Activated T-helper 1 cell treated with anti-CD3 and anti-CD28 coated beads, Interleukin-12 subunit alpha, Interleukin-12 subunit beta, Interleukin-2, Interleukin-4 antibody, amounts not matched to agents 30 ng/mL and 10 ng/mL and 1 ng/mL, durations not matched to agents 14 hours and 24 hours and 36 hours (primary cell): ENCODE measurements at regions not wholly inside any gene's neighbourhood (a gene's known extent, or its start where the extent isn't known, plus 50 kb on each side); places are given as distances from the start of the nearest gene placed in this dataset.

Source experiments
- DNase-seq: peaks from one replicate; pipeline ENCODE4 v3.0.0; 2021; ENCODE audit warnings: low spot score
- H3K27ac Mint-ChIP-seq: one replicate; pipeline ENCODE4 v1.8.0; 2021; ENCODE audit warnings: mild to moderate bottlenecking, mixed read lengths
- H3K27me3 Mint-ChIP-seq: one replicate; pipeline ENCODE4 v1.8.0; 2022; ENCODE audit warnings: mild to moderate bottlenecking, moderate library complexity, mixed read lengths; ENCODE audit not compliant: insufficient read depth
- H3K36me3 Mint-ChIP-seq: one replicate; pipeline ENCODE4 v1.8.0; 2021; ENCODE audit warnings: low read depth, mixed read lengths
- H3K4me1 Mint-ChIP-seq: one replicate; pipeline ENCODE4 v1.8.0; 2021; ENCODE audit warnings: low read depth, mixed read lengths
- H3K4me3 Mint-ChIP-seq: one replicate; pipeline ENCODE4 v1.8.0; 2021; ENCODE audit warnings: mild to moderate bottlenecking, moderate library complexity, mixed read lengths
- H3K9me3 Mint-ChIP-seq: one replicate; pipeline ENCODE4 v1.8.0; 2021; ENCODE audit warnings: mixed read lengths
- intact Hi-C: fragments of 100-400 bp; cut with micrococcal nuclease; formaldehyde crosslinking; loops from one replicate; pipeline ENCODE4 v1.15.1; 2024

DNA sequence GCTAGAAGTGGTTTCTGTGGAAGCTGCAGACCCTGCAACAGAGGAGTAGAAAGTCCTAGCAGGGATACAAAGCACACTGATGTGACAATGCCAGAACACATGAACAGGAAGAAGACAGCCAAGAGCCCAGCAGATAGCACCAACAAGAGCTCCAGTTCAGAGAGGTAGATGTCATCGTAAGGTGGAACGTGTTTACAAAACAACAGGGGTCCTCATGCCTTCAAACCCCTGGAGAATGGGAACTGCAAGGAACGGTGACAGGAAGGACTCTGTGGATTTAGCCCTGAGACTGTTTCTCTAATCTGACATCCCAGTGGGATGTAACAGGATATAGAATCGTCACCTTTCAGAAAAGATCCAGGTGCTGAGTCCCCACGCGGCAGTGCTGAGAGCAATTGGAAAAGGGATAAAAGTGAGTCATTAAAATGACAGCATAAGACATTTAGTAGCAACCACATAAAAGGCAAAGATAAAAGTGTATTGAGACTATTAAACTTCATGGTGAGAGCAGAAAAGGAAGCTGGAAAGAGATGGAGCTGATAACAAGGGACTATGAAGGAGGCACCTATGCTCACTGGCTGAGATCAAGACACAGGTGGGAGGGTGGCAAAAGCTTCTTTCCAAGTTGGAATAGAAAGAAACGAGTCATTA is 195.2 kb downstream of the FBXO15 start:
- Mint-ChIP-seq H3K36me3 (no peaks in the 10 kb centered on the region), H3K9me3 (no peaks in the 10 kb centered on the region), H3K4me1 (peaks cover 23% of the 10 kb centered on the region), H3K27ac (no peak overlapping the region), H3K4me3 (no peak overlapping the region), H3K27me3 (peaks cover 4% of the 10 kb centered on the region)
- DNase-seq: no peak
- intact Hi-C loops: no loop called here

DNA sequence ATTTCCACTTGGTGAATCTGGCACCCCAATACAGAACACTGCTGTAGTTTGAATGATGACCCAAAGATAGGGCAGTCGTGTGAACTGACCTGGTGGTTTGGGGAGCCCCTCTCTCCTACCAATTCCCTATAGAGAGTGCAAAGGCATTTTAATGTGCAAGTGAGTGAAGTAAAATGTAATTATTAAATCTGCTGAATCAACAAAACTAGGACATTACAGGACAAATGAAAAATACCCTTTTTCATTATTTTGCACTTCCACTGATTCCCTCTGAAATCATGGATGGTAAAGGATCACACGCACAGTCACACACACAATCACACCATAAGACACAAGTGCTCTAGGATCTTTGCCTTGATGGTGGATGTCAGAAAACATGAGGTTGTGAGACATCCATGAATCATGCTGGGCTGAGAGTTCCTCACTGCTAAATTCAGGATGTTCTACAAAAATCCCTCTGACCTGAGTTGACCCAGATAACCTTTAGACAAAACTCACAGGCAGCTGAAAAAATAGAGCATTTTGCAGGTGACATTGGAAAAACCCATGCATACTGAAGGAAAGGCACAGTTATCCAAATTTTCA is 197.4 kb downstream of the FBXO15 start:
- no peak overlapping the region for H3K4me3 Mint-ChIP-seq
- H3K27me3 Mint-ChIP-seq: peaks cover 6% of the 10 kb centered on the region
- intact Hi-C loops: no loop called here
- no peak for DNase-seq
- peaks cover 2% of the 10 kb centered on the region for H3K36me3 Mint-ChIP-seq
- no peak overlapping the region for H3K27ac Mint-ChIP-seq
- H3K4me1 Mint-ChIP-seq: peaks cover 29% of the 10 kb centered on the region
- H3K9me3 Mint-ChIP-seq: no peaks in the 10 kb centered on the region

DNA sequence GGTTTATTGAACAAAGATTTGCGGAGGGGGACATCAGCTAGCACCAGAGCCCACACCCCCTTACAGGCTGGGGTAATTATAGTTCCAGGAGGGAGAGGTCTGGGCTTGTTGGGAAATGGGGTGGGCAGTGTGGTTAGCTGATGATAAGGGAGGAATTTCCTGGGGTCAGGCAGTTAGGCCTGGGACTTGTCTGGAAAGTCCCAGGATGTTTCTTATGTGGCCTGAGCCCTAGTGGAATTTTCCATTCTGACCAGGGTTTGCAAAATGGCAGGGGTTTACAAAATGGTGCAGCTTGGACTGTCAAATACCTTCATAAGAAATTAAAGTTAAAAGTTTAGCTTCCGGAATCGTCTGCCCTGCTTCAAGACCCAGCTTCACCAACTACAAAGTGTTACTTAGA is 199.1 kb downstream of the FBXO15 start:
- Mint-ChIP-seq H3K27ac (no peak overlapping the region), H3K36me3 (peaks cover 2% of the 10 kb centered on the region), H3K27me3 (peaks cover 6% of the 10 kb centered on the region), H3K9me3 (no peaks in the 10 kb centered on the region), H3K4me3 (no peak overlapping the region), H3K4me1 (peaks cover 22% of the 10 kb centered on the region)
- intact Hi-C loops: no loop called here
- DNase-seq: no peak

DNA sequence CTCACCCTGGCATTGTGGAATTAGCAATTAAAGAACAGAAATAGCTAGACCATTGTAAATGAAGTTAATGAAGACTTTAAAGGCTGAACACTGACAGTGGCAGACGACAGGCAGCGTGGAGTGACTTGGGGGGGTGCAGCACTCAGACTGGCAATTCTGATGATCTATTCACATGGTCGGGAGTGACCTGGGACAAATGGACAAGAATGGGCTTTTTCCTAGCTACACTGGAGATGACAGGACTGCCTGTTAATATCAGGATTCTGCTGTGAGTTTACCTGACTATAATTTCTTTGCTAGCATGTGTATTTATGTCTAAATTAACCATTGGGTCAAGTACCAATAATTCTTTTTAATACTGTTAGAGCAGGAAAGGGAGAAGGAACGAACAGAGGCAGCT is 199.6 kb downstream of the FBXO15 start:
- Mint-ChIP-seq H3K4me1 (peaks cover 22% of the 10 kb centered on the region), H3K27ac (no peak overlapping the region), H3K9me3 (no peaks in the 10 kb centered on the region), H3K36me3 (peaks cover 2% of the 10 kb centered on the region), H3K27me3 (peaks cover 6% of the 10 kb centered on the region), H3K4me3 (no peak overlapping the region)
- DNase-seq: no peak
- intact Hi-C loops: no loop called here

DNA sequence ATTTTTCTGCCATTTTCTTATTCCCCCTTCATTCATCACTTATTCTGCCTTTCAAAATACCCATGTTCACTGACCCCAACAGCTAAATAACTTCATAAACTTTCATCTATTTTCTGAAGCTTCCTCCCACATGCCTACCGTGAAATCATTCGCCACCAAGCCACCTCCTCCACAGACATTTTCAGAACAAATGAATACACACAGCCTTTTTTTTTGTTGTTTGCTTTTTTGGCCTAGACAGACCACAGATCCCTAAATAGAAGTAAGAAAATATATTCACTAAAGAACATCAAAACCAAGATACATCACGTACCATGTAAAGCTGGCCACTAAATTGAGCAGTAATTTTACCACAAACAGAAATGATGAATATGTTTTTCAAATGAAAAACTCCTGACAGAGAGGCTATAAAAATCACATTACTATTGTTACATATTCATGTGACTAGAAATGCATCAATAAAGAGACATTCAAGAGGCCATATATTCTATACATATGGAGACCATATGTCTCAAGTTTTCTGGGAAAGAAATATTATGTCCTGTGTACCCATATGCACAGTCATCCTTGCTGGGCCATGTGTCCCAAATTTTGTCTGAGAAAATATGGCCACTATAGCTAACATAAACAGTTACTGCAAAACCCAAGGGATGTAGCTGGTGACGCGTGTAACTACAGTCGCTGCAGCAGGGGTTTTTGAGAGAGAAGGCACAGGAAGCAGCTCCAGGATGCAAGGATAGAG is 200.3 kb downstream of the FBXO15 start:
- peaks cover 2% of the 10 kb centered on the region for H3K27me3 Mint-ChIP-seq

DNA sequence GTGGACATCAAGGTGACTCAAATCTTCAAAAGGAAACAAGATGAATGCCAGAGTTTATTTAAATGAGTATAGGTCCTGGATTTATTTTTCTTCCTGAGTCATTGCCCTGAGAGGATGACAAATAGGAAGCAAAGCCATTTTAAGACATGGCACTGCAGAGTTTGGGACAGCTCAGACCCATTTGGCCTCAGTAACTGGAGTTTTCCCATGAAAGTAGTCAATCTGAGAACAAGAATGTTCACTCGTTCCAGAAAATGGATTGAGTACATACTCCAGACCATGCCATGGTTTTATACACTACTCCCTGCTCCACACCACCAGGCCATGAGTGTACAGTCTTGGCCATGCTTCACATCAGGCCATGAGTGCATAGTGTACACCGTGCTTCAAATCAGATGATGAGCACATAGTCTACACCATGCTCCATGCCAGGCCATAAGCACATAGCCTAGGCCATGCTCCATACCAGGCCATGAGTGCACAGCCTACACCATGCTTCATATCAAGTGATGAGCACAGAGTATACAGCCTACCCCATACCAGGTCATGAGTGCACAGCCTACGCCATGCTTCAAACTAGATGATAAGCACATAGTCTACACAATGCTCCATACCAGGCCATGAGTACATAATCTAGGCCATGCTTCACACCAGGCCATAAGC is 202.4 kb downstream of the FBXO15 start:
- H3K27ac Mint-ChIP-seq: no peak overlapping the region
- H3K36me3 Mint-ChIP-seq: peaks cover 2% of the 10 kb centered on the region
- intact Hi-C loops: no loop called here
- DNase-seq: no peak
- H3K27me3 Mint-ChIP-seq: peaks cover 2% of the 10 kb centered on the region
- peaks cover 14% of the 10 kb centered on the region for H3K4me1 Mint-ChIP-seq
- no peaks in the 10 kb centered on the region for H3K9me3 Mint-ChIP-seq
- no peak overlapping the region for H3K4me3 Mint-ChIP-seq

More for the DNA sequence above, 200.3 kb downstream of the FBXO15 start:
- DNase-seq: no peak
- H3K4me1 Mint-ChIP-seq: peaks cover 16% of the 10 kb centered on the region
- H3K27ac Mint-ChIP-seq: no peak overlapping the region
- no peaks in the 10 kb centered on the region for H3K9me3 Mint-ChIP-seq
- intact Hi-C loops: no loop called here
- peaks cover 2% of the 10 kb centered on the region for H3K36me3 Mint-ChIP-seq
- H3K4me3 Mint-ChIP-seq: no peak overlapping the region

DNA sequence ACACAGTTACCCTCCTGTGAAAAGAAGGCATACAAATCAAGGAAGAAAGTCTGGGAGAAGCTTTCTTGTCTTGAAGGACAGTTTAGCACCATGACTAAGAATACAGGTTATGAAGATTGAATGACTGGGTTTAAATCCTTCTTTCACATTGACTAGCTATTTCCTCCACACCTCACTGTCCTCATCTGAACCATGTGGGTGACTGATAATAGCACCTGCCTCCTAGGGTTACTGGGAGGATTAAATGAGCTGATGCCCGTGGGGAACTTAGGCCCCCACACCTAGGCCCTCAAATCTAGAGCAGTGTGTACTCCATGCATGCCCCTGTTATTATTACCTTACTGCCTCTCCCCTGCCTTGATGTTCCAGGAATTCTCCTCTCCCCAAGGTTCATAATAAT is 202.9 kb downstream of the FBXO15 start:
- peaks cover 2% of the 10 kb centered on the region for H3K36me3 Mint-ChIP-seq
- no peak overlapping the region for H3K27ac Mint-ChIP-seq
- peaks cover 2% of the 10 kb centered on the region for H3K27me3 Mint-ChIP-seq
- no peak for DNase-seq
- no peak overlapping the region for H3K4me3 Mint-ChIP-seq
- intact Hi-C loops: no loop called here
- no peaks in the 10 kb centered on the region for H3K9me3 Mint-ChIP-seq
- peaks cover 14% of the 10 kb centered on the region for H3K4me1 Mint-ChIP-seq

DNA sequence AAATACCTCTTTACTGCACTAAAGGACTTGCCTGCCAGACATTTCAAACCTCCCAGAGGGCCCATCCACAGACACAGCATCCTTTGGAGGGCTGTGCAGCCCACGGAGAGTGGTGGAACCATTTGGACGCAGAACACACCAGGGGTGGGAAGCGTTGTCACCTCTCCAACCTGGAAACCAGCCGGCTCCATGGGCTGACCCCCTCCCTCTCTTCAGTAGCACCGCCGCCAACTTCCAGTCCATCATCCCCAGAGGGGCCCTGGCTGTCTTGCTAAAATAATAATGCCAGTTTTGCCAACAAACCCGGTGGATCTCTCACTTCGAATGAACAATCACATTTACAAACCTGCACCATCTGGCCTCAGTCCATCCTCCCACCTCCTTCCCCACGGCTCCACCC is 203.9 kb downstream of the FBXO15 start:
- no peak for DNase-seq
- intact Hi-C loops: no loop called here
- peaks cover 2% of the 10 kb centered on the region for H3K27me3 Mint-ChIP-seq
- peaks cover 2% of the 10 kb centered on the region for H3K36me3 Mint-ChIP-seq
- H3K4me3 Mint-ChIP-seq: no peak overlapping the region
- no peaks in the 10 kb centered on the region for H3K9me3 Mint-ChIP-seq
- H3K27ac Mint-ChIP-seq: no peak overlapping the region
- H3K4me1 Mint-ChIP-seq: peaks cover 11% of the 10 kb centered on the region

DNA sequence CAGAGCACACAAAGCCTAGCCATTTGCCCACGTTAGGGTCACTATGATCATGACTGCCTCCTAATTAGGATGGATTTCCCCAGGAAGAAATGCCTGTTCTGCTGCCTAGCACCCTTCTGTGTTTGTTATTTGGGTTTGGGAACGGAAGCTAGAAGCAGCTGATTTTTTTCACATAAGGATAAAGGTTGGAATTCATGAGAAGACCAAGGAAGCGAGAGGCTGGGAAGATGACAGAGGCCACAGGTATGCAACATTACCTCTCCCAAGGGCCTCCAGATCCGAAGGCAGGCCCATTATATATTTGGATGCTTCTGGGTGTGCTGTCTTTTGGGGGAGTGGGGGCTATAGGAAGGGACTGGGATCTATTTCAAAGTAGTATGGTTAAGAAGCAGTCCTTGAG is 204.7 kb downstream of the FBXO15 start:
- H3K9me3 Mint-ChIP-seq: no peaks in the 10 kb centered on the region
- H3K27ac Mint-ChIP-seq: no peak overlapping the region
- H3K36me3 Mint-ChIP-seq: peaks cover 2% of the 10 kb centered on the region
- H3K4me3 Mint-ChIP-seq: no peak overlapping the region
- DNase-seq: no peak
- peaks cover 9% of the 10 kb centered on the region for H3K4me1 Mint-ChIP-seq
- intact Hi-C loops: no loop called here
- peaks cover 2% of the 10 kb centered on the region for H3K27me3 Mint-ChIP-seq

DNA sequence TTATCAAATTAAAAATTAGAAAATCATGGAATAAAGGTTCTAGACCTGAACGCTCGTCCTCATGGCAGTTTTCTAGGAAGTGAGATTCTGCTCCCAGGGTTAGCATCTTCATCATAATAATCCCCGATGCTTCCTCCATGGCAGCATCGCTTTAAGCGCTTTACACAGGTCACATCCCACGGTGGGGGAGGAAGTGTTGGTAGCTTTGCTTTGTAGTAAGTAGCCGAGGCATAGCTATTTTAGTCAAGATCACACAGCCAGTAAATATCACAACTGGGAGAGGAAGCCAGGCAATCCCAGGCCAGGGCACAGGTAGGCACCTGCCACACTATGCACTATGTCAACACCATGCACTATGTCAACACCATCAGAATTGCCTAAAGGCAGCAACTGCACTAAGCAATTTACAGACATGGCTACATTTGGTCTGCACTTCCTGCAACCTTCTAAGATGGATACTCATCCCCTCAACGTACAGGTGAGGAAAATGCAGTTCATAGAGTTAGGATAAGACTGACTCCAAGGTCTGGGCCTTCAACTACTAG is 205.5 kb downstream of the FBXO15 start:
- H3K4me1 Mint-ChIP-seq: peaks cover 3% of the 10 kb centered on the region
- no peaks in the 10 kb centered on the region for H3K9me3 Mint-ChIP-seq
- H3K27me3 Mint-ChIP-seq: peaks cover 2% of the 10 kb centered on the region
- intact Hi-C loops: no loop called here
- no peak for DNase-seq
- no peak overlapping the region for H3K27ac Mint-ChIP-seq
- H3K4me3 Mint-ChIP-seq: no peak overlapping the region
- peaks cover under 1% of the 10 kb centered on the region for H3K36me3 Mint-ChIP-seq

DNA sequence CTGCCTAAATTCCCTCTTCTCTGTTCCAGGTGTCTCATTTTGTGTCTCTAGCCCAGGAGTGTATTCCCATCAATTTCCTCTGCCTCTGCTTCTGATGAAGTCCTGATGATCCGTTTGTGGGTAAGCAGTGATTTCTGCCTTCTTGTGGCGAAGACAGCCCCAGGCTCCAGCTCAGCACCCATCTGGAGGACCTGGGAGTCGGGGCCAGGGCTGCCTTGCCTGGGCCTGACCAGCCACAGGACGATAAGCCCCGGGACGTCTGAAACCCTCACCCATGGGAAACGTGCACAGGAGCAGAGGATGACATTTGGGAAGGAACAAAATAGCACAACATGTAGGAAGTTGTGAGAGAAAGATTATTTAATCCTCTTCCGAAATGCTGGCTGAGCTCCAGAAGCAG is 206.9 kb downstream of the FBXO15 start:
- intact Hi-C loops: no loop called here
- no peak for DNase-seq
- Mint-ChIP-seq H3K4me1 (no peaks in the 10 kb centered on the region), H3K36me3 (no peaks in the 10 kb centered on the region), H3K9me3 (no peaks in the 10 kb centered on the region), H3K27ac (no peak overlapping the region), H3K27me3 (no peaks in the 10 kb centered on the region), H3K4me3 (no peak overlapping the region)

DNA sequence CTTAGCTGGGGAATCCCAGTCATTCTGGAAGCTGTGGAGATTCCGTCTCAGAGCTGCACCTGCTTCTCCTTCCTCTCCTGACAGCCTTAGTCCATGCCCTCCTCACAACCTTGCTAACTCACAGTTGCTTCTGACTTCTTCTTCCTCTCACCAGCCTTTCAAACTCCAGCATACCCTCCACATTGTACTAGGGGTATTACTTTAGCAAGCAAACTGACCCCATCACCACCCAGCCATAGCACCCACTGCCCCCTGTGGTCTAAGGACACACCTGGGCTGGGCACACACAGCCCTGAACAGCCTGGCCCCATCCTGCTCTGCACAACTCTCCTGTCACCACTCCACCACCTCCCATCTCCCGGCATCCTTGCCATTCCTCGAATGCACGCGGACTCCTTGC is 208.2 kb downstream of the FBXO15 start:
- no peaks in the 10 kb centered on the region for H3K36me3 Mint-ChIP-seq
- intact Hi-C loops: no loop called here
- H3K4me3 Mint-ChIP-seq: no peak overlapping the region
- no peaks in the 10 kb centered on the region for H3K9me3 Mint-ChIP-seq
- H3K27ac Mint-ChIP-seq: no peak overlapping the region
- no peaks in the 10 kb centered on the region for H3K27me3 Mint-ChIP-seq
- no peaks in the 10 kb centered on the region for H3K4me1 Mint-ChIP-seq
- no peak for DNase-seq

DNA sequence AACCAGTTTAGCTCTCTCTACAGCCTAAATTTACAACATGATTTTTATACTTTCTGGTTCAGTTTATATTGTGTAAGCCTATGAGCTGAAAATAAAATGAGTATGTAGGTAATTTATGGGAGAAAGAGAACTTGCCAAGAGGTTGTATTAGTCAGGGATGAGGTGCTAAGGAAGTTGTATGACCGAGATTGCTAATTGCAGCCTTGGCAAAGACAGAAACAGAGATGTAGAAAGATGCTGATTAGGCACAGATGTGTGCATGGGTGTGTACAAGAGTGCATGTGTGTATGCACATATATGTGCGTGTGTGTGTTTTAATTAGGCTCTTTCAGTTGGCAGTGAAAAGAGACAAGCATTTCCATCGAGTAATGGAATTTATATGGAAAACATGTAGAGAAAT is 213.9 kb downstream of the FBXO15 start:
- H3K4me1 Mint-ChIP-seq: no peaks in the 10 kb centered on the region
- H3K36me3 Mint-ChIP-seq: no peaks in the 10 kb centered on the region
- no peaks in the 10 kb centered on the region for H3K9me3 Mint-ChIP-seq
- no peak overlapping the region for H3K4me3 Mint-ChIP-seq
- no peak for DNase-seq
- no peaks in the 10 kb centered on the region for H3K27me3 Mint-ChIP-seq
- H3K27ac Mint-ChIP-seq: no peak overlapping the region
- intact Hi-C loops: no loop called here
